ENCODE measurements at regions not wholly inside any gene's neighbourhood (a gene's known extent, or its start where the extent isn't known, plus 50 kb on each side); places are given as distances from the start of the nearest gene placed in this dataset.

DNA sequence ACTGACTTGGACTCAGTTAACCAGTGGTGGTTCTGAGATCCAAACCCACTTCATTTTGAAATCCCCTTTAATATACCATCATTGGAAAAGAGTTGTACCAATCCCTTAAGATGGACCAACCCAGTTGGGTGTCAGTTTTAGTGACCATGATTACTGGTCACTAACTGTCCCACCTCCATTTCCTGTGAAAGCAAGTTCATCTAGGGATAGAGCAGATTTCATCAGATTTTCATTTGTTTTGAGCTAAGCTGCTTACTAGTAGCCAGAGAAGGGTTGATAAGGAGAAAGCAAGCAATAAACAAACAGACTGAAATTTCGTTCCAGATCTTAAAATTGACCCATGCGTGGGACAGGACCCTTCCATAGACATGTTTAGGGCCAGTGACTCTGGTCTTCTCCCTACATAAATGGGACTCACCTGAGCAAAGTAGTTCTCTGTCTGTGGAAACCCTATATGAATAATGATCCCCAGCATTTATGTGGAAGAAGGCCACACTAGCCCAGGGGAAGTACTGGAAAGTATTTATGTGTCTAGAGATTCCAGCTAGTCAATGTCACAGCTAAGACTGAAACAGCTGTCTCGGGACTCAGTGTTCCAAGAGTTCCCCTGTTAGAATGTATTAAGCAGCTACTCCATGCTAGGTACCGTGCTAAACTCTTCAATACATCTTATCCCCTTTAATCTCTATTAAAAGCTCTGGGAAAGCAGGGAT, 196.0 kb upstream of the BCL6 start:
- no peaks in the 10 kb centered on the region for H3K36me3 ChIP-seq
- no peak for ATAC-seq
- intact Hi-C loops (cut with DNase I) = no loop called here

DNA sequence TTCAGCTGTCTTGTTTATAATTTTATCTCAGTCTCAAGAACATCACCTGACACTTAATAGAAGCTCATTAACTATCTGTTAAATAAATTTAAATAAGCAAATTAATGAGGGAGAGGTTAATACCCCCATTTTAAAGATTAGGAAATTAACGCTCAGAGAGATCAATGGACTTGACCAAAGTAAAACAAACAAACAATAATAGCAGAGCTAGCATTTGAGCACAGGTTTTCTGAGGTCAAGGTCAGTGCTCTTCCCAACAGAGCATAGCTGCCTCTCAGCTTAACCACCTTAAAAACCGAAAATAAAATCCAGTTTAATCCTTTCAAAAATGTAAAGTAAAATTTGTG, 196.6 kb upstream of the BCL6 start:
- H3K9me3 ChIP-seq = no peaks in the 10 kb centered on the region
- H3K4me1 ChIP-seq = peaks cover 0 to 23% of the 10 kb centered on the region in 2 donors
- no peaks in the 10 kb centered on the region for H3K27me3 ChIP-seq
- ATAC-seq = no peak
- H3K27ac ChIP-seq = no peak overlapping the region
- DNase-seq = no peak
- no peak overlapping the region for H3K4me3 ChIP-seq
- H3K36me3 ChIP-seq = no peaks in the 10 kb centered on the region
- intact Hi-C loops (cut with DNase I) = no loop called here
- TF ChIP-seq, protein P1, sequence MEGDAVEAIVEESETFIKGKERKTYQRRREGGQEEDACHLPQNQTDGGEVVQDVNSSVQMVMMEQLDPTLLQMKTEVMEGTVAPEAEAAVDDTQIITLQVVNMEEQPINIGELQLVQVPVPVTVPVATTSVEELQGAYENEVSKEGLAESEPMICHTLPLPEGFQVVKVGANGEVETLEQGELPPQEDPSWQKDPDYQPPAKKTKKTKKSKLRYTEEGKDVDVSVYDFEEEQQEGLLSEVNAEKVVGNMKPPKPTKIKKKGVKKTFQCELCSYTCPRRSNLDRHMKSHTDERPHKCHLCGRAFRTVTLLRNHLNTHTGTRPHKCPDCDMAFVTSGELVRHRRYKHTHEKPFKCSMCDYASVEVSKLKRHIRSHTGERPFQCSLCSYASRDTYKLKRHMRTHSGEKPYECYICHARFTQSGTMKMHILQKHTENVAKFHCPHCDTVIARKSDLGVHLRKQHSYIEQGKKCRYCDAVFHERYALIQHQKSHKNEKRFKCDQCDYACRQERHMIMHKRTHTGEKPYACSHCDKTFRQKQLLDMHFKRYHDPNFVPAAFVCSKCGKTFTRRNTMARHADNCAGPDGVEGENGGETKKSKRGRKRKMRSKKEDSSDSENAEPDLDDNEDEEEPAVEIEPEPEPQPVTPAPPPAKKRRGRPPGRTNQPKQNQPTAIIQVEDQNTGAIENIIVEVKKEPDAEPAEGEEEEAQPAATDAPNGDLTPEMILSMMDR (IDR thresholded peaks at IDR 0.05) = no peak

More for the DNA sequence above, 196.0 kb upstream of the BCL6 start:
- no peaks in the 10 kb centered on the region for H3K9me3 ChIP-seq
- TF ChIP-seq, protein P1 (IDR thresholded peaks at IDR 0.05) = no peak
- H3K27me3 ChIP-seq = no peaks in the 10 kb centered on the region
- DNase-seq = no peak
- H3K27ac ChIP-seq = no peak overlapping the region
- no peak overlapping the region for H3K4me3 ChIP-seq
- peaks cover 0 to 18% of the 10 kb centered on the region in 2 donors for H3K4me1 ChIP-seq

DNA sequence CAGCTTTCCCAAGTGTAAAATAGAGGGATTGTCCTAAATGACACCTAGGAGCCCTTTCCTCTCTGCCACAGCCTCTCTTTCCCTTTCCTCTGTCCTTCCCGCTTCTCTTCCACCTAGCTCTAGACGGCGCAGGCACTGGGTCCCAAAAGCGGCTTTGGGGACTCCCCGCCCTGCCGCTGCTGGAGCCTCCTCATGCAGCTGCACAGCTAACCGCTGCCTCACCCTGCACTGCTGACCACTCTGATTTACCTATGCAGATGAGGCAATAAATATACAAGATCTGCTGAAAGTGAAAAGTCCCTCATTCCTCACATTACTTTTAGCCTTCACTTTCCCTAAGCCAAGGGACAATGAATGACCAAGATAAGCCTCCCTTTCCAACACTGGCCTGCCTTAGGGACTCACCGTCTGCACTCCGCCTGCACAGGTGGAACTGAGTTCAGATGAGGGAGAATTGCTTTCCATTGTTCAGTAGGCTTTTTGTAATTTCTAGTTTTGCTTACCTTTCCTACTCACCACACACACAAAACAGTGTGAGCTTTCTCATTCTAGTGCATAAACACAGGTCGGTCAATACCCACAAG, 197.5 kb upstream of the BCL6 start:
- ATAC-seq = no peak
- Histone ChIP-seq H3K27me3 (no peaks in the 10 kb centered on the region), H3K36me3 (no peaks in the 10 kb centered on the region), H3K27ac (no peak overlapping the region), H3K4me3 (no peak overlapping the region), H3K9me3 (no peaks in the 10 kb centered on the region), H3K4me1 (peaks cover 0 to 27% of the 10 kb centered on the region in 2 donors)
- intact Hi-C loops (cut with DNase I) = no loop called here
- DNase-seq = no peak
- TF ChIP-seq, protein P1 (IDR thresholded peaks at IDR 0.05) = no peak

DNA sequence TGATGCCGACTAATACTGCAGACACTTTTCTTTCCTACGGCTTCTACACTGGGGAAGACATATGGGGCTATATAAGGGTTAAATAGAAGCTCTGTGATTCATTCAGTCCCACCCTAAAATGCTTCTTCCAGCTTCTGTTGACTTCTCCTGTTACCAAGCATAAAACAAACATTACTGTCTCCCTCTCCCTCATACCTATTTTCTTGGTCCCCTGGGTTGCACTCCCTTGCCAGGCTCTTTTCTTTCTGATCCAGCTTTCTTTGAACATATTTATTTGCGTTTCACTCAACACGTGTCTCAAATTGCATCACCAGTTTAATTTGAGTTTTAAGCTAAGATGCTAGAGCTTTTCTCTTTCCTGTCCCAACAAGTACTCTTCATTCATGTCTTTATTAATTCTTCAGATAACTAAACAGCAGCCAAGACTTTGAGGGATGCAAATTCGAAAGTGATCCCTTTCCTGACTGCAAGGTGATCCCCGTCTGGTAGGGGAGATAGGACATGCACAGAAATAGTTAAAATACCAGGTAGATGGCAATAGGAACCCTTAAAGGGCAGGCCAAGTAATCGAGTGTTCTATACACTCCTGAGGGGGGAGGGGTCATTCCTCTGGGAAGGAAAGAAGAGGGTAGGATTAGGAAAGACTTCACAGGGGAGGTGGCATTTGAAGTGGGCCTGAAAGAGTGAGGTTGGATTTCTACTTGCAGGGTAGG, 198.6 kb upstream of the BCL6 start:
- Histone ChIP-seq H3K4me3 (no peak overlapping the region), H3K36me3 (no peaks in the 10 kb centered on the region), H3K9me3 (no peaks in the 10 kb centered on the region), H3K4me1 (peaks cover 0 to 27% of the 10 kb centered on the region in 2 donors), H3K27ac (no peak overlapping the region), H3K27me3 (no peaks in the 10 kb centered on the region)
- ATAC-seq (peak; percentile 77), DNase-seq (no peak)
- intact Hi-C loops (cut with DNase I) = no loop called here
- TF ChIP-seq, protein P1 (IDR thresholded peaks at IDR 0.05) = no peak
